OCI-LY1 (cell line): ENCODE measurements at regions not wholly inside any gene's neighbourhood (a gene's known extent, or its start where the extent isn't known, plus 50 kb on each side); places are given as distances from the start of the nearest gene placed in this dataset.

ENCODE experiments used
- H2AFZ ChIP-seq: fragments of 200-600 bp; sonication (generic), shearing (Covaris generic); 2 replicates; pipeline ENCODE4 v1.6.0; 2014; ENCODE audit warnings: antibody characterized with exemption, mild to moderate bottlenecking, low read length
- H3F3A ChIP-seq: fragments of 200-600 bp; sonication (generic), shearing (Covaris generic); 2 replicates; pipeline ENCODE4 v1.6.0; 2014; ENCODE audit warnings: mild to moderate bottlenecking, antibody characterized with exemption, low read length, moderate library complexity; ENCODE audit not compliant: insufficient read depth
- H3K27ac ChIP-seq: fragments of 200-600 bp; sonication (generic); 2 replicates; pipeline ENCODE4 v1.5.1; 2014; ENCODE audit warnings: low read length, mixed run types, mild to moderate bottlenecking, low read depth; ENCODE audit not compliant: poor library complexity, severe bottlenecking
- H3K27me3 ChIP-seq: fragments of 200-600 bp; sonication (generic); 2 replicates; pipeline ENCODE4 v1.6.0; 2014; ENCODE audit warnings: antibody characterized with exemption, mild to moderate bottlenecking, low read length, moderate library complexity; ENCODE audit not compliant: insufficient read depth
- H3K36me3 ChIP-seq: fragments of 200-600 bp; sonication (generic); 2 replicates; pipeline ENCODE4 v1.6.1; 2014; ENCODE audit warnings: mild to moderate bottlenecking, antibody characterized with exemption, low read length, moderate library complexity, mixed read lengths; ENCODE audit not compliant: insufficient read depth
- H3K4me1 ChIP-seq: fragments of 200-600 bp; sonication (generic); 2 replicates; pipeline ENCODE4 v1.5.1; 2014; ENCODE audit warnings: mild to moderate bottlenecking, low read length, moderate library complexity; ENCODE audit not compliant: insufficient read depth, severe bottlenecking
- H3K4me2 ChIP-seq: fragments of 200-600 bp; sonication (generic), shearing (Covaris generic); 2 replicates; pipeline ENCODE4 v1.6.1; 2014; ENCODE audit warnings: low read length
- H3K4me3 ChIP-seq: fragments of 200-600 bp; sonication (generic); 2 replicates; pipeline ENCODE4 v1.5.1; 2014; ENCODE audit warnings: low read length, low read depth, mild to moderate bottlenecking, mixed read lengths; ENCODE audit not compliant: poor library complexity, severe bottlenecking
- H3K79me2 ChIP-seq: fragments of 200-600 bp; shearing (Covaris generic); 2 replicates; pipeline ENCODE4 v1.6.1; 2016; ENCODE audit warnings: mixed run types, low read length, mixed read lengths; ENCODE audit not compliant: insufficient read depth
- H3K9ac ChIP-seq: fragments of 200-600 bp; sonication (generic), shearing (Covaris generic); 2 replicates; pipeline ENCODE4 v1.6.1; 2014; ENCODE audit warnings: mild to moderate bottlenecking, low read length, mixed read lengths
- H3K9me2 ChIP-seq: fragments of 200-600 bp; sonication (generic), shearing (Covaris generic); 2 replicates; pipeline ENCODE4 v1.6.1; 2014; ENCODE audit warnings: low read depth, mild to moderate bottlenecking, low read length, mixed read lengths
- H3K9me3 ChIP-seq: fragments of 200-600 bp; shearing (Covaris generic); 2 replicates; pipeline ENCODE4 v1.6.1; 2014; ENCODE audit warnings: low read length, mixed read lengths
- H4K20me1 ChIP-seq: fragments of 200-600 bp; sonication (generic), shearing (Covaris generic); 2 replicates; pipeline ENCODE4 v1.6.0; 2016; ENCODE audit warnings: mild to moderate bottlenecking, low read length; ENCODE audit not compliant: insufficient read depth
- EZH2 ChIP-seq: fragments of 200-600 bp; sonication (generic), shearing (Covaris generic); IDR thresholded peaks from 2 replicates; pipeline ENCODE4 v1.8.0; 2017; ENCODE audit warnings: borderline replicate concordance, mixed run types, mild to moderate bottlenecking, antibody characterized with exemption, low read length, moderate library complexity, mixed read lengths
- TF ChIP-seq, protein P1 (sequence below): fragments of 200-600 bp; sonication (generic), shearing (Covaris generic); IDR thresholded peaks from 2 replicates; pipeline ENCODE4 v1.5.1; 2017; ENCODE audit warnings: mild to moderate bottlenecking, antibody characterized with exemption, low read length, moderate library complexity, mixed read lengths

DNA sequence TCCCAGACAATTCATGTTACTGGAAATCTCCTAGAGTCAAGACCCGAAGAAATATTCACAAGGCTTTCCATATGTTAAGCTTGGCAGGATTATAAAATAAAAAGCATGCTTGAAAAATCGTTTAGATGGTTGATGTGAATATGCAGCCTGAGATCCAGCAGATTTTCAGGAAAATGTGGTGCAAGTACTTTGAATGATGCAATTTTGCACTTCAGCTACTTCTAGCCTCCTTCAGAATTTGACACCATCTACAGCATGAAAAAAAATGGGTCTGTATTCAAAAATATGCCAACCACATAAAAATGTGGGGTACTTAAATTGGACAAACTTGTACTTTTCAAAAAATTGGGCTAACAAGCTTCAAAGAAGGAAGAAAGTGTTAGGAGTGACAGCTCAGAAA, 340.6 kb upstream of the DCC start:
- no peaks in the 10 kb centered on the region for H3F3A ChIP-seq
- no peaks in the 10 kb centered on the region for H3K9me2 ChIP-seq
- H3K27me3 ChIP-seq = no peaks in the 10 kb centered on the region
- H3K4me1 ChIP-seq = no peaks in the 10 kb centered on the region
- H3K79me2 ChIP-seq = no peaks in the 10 kb centered on the region
- no peak overlapping the region for H3K9ac ChIP-seq
- H4K20me1 ChIP-seq = no peaks in the 10 kb centered on the region
- TF ChIP-seq, protein P1, sequence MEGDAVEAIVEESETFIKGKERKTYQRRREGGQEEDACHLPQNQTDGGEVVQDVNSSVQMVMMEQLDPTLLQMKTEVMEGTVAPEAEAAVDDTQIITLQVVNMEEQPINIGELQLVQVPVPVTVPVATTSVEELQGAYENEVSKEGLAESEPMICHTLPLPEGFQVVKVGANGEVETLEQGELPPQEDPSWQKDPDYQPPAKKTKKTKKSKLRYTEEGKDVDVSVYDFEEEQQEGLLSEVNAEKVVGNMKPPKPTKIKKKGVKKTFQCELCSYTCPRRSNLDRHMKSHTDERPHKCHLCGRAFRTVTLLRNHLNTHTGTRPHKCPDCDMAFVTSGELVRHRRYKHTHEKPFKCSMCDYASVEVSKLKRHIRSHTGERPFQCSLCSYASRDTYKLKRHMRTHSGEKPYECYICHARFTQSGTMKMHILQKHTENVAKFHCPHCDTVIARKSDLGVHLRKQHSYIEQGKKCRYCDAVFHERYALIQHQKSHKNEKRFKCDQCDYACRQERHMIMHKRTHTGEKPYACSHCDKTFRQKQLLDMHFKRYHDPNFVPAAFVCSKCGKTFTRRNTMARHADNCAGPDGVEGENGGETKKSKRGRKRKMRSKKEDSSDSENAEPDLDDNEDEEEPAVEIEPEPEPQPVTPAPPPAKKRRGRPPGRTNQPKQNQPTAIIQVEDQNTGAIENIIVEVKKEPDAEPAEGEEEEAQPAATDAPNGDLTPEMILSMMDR = no peak
- TF ChIP-seq EZH2 = no peak
- no peak overlapping the region for H3K27ac ChIP-seq
- no peaks in the 10 kb centered on the region for H3K36me3 ChIP-seq
- no peak overlapping the region for H3K4me2 ChIP-seq
- no peak overlapping the region for H2AFZ ChIP-seq
- H3K9me3 ChIP-seq = no peaks in the 10 kb centered on the region
- no peak overlapping the region for H3K4me3 ChIP-seq

GRCh38 chr18:52000435-52000834, 339.6 kb upstream of the DCC start:
- no peaks in the 10 kb centered on the region for H3F3A ChIP-seq
- H3K4me3 ChIP-seq = no peak overlapping the region
- no peaks in the 10 kb centered on the region for H3K4me1 ChIP-seq
- TF ChIP-seq, protein P1 = no peak
- no peak for TF ChIP-seq EZH2
- H3K27me3 ChIP-seq = no peaks in the 10 kb centered on the region
- no peak overlapping the region for H3K27ac ChIP-seq
- no peak overlapping the region for H3K9ac ChIP-seq
- no peaks in the 10 kb centered on the region for H3K79me2 ChIP-seq
- H3K36me3 ChIP-seq = no peaks in the 10 kb centered on the region
- no peaks in the 10 kb centered on the region for H4K20me1 ChIP-seq
- no peak overlapping the region for H2AFZ ChIP-seq
- H3K4me2 ChIP-seq = no peak overlapping the region
- H3K9me2 ChIP-seq = no peaks in the 10 kb centered on the region
- no peaks in the 10 kb centered on the region for H3K9me3 ChIP-seq

GRCh38 chr18:52001106-52001505, 338.9 kb upstream of the DCC start:
- no peak for TF ChIP-seq EZH2
- TF ChIP-seq, protein P1 = no peak
- Histone ChIP-seq H2AFZ (no peak overlapping the region), H3K27ac (no peak overlapping the region), H3K9me3 (no peaks in the 10 kb centered on the region), H4K20me1 (no peaks in the 10 kb centered on the region), H3K9ac (no peak overlapping the region), H3K9me2 (no peaks in the 10 kb centered on the region), H3K27me3 (no peaks in the 10 kb centered on the region), H3K79me2 (no peaks in the 10 kb centered on the region), H3K36me3 (no peaks in the 10 kb centered on the region), H3K4me2 (no peak overlapping the region), H3F3A (no peaks in the 10 kb centered on the region), H3K4me1 (no peaks in the 10 kb centered on the region), H3K4me3 (no peak overlapping the region)
